ENCODE measurements at regions not wholly inside any gene's neighbourhood (a gene's known extent, or its start where the extent isn't known, plus 50 kb on each side); places are given as distances from the start of the nearest gene placed in this dataset.

- TF ChIP-seq POLR2A (IDR thresholded peaks at IDR 0.05): no peak
- no peak for TF ChIP-seq CTCF (IDR thresholded peaks at IDR 0.05)
These were observed 305.5 kb upstream of the SGK1 start for GRCh38 chr6:134623401-134623800.

Data from Peyer's patch (tissue), 4 donors.